Ovary (tissue), 3 donors: ENCODE measurements at regions not wholly inside any gene's neighbourhood (a gene's known extent, or its start where the extent isn't known, plus 50 kb on each side); places are given as distances from the start of the nearest gene placed in this dataset.

ENCODE experiments used
- CTCF ChIP-seq, 3 donors: fragments of 450-650 bp in 2 of 3; fragments of 200-600 bp in 1 of 3; IDR thresholded peaks; one replicate each; pipeline versions ENCODE4 v1.5.1 to v1.8.0; 2016 to 2022; ENCODE audit warnings: antibody characterized with exemption in 3 of 3, mild to moderate bottlenecking in 1 of 3
- EP300 ChIP-seq: sonication (generic); formaldehyde crosslinking; IDR thresholded peaks from one replicate; pipeline ENCODE4 v1.6.1; 2017; ENCODE audit warnings: antibody characterized with exemption
- POLR2A ChIP-seq: fragments of 450-650 bp; IDR thresholded peaks from one replicate; pipeline ENCODE4 v1.6.1; 2017; ENCODE audit warnings: antibody characterized with exemption, mild to moderate bottlenecking, moderate library complexity
- donor health status: DM: no; HTN: no; CAD: no.

- TF ChIP-seq CTCF (IDR thresholded peaks at IDR 0.05) (no peak), POLR2A (no peak), EP300 (no peak)
Observed at GRCh38 chr22:19595532-19595931, 71.3 kb upstream of the CLDN5 start.
